HuH-7 (cell line): ENCODE measurements at regions not wholly inside any gene's neighbourhood (a gene's known extent, or its start where the extent isn't known, plus 50 kb on each side); places are given as distances from the start of the nearest gene placed in this dataset.
A peak's percentile ranks its signal among the peaks of the same experiment; 100 is the strongest.

Experiments used
- DNase-seq: peaks from one replicate; pipeline ENCODE4 v3.0.0; 2011; ENCODE audit warnings: low spot score

- DNase-seq, result peak; percentile 20
Measured at GRCh38 chr2:860259-860855, 90.3 kb upstream of the SNTG2 start.

DNA sequence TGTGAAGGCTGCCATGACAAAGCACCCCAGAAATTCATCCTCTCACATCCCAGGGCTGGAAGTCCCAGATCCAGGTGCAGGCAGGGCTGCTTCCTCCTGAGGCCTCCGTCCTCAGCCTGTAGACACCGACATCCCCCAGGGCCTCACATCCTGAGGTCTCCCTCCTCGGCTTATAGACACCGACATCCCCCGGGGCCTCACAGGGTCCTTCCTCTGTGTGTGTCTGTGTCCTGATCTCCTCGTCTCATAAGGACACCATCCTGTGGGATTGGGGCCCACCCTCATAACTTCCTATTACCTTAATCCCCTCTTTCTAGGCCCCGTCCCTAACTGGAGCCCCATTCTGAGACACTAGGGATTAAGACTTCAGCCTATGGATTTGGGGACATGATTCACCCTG is 92.0 kb upstream of the SNTG2 start:
- no peak for DNase-seq

DNA sequence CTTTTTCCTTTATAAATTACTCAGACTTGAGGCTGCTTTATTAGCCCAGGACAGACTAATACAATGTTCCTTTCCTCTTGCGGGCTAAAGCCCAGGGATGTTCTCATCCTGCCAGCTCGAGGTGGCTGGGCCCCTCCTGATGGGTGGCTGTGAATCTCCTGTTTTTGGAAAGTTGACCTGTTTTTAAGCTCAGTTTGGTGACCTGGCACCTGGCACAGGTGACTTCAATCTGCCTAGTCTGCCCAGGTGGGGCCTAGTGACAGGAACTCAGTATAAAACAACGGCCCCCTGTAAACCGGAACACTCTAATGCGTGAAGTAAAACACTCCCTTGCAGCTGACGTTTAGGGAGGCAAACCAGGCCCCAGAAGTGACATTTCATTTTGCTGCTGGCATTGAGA is 92.7 kb upstream of the SNTG2 start:
- DNase-seq, result no peak

- no peak for DNase-seq
Measured at GRCh38 chr2:857081-857480, 93.6 kb upstream of the SNTG2 start.

DNA sequence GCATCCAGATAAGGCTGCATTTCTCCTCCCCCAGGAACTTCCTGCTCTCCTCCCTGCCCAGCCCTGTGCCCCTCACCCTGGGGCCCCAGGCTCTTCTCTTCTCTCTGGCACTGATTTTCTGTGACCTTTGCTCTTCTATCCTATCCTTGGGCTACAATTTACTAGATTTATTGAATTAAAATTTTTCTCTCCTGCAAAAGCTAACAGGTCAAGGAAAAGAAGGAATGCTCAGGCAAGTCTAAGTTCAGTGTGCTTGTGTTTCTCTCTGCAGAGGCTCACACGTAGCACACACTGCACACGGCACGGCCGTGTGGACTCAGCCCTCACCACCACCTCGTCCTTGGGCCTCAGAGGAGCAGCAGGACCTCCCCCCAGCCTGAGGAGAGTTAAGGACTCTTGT is 94.2 kb upstream of the SNTG2 start:
- DNase-seq, result no peak

GRCh38 chr2:856041-856440 is 94.6 kb upstream of the SNTG2 start:
- no peak for DNase-seq

DNA sequence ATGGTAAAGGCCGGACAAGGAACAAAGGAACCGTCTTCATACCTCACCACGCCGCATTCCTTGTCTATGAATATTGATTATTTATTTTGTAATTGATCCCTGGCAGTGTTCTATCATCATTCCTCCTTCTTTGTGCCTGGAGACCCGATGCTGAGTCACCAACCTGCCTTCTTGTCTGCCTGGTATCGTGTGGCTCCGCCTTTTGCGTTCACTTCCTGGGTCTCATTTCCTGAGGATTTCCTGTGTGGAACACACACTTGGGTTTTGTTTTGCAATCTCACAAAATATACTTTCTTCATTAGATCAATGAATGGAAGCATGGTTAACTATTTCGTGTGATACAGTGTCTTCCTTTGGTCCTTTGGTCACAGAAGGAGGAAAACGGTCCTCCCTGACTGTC is 95.5 kb upstream of the SNTG2 start:
- no peak for DNase-seq

GRCh38 chr2:854460-854859 is 96.2 kb upstream of the SNTG2 start:
- DNase-seq, result peak; percentile 39

DNA sequence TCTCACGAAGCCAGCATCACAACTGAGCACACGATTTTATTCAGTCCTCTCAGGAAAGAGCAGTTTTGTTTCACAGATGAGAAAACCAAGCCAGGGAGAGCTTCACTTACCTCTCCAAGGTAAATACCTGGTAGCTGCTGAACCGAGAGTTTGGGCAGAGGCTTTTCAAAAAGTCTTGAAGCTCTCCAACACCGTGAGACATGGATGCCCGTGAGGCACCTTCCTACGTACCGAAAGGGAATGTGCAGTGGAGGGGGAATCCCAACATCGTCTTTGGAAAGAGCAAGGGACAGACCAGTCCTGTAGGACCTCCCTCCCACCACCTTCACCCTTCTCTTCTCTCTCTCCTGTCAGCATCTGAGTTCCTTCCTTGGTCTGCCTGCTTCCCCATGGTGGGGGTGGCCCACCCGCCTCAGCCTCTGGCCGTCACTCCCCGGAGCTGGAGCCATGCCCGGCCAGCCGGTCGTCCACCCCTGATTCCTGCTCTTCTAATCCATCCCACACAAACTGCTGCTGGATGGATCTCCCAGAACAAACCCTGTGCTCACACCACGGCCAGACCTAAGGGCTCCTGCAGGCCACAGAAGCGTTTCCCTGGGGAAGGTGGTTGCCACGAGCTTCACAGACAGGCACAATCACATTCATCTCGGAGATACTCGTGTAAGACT is 97.3 kb upstream of the SNTG2 start:
- no peak for DNase-seq

GRCh38 chr2:852168-852567 is 98.5 kb upstream of the SNTG2 start:
- DNase-seq, result no peak

DNA sequence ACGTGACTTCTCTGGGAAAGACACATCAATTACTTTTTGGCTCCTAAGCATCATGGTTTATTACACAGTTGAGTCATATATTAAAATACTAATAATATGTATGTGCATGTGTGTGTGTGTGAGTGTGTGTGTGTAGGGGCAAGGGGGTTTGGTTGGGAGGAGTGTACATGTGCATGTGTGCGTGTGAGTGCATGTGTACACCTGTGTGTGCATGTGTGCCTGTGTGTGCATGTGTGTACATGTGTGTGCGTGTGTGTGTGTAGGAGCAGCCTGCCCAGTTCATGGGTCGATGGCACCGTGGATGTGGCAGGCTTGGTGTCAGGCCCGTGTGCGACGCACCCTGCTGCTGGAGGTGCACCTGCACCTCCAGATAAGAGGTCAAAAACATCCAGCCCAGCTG is 99.0 kb upstream of the SNTG2 start:
- DNase-seq, result no peak

- DNase-seq, result no peak
Measured at GRCh38 chr2:851078-851477, 99.6 kb upstream of the SNTG2 start.

GRCh38 chr2:850429-850828 is 100.2 kb upstream of the SNTG2 start:
- DNase-seq, result no peak

DNA sequence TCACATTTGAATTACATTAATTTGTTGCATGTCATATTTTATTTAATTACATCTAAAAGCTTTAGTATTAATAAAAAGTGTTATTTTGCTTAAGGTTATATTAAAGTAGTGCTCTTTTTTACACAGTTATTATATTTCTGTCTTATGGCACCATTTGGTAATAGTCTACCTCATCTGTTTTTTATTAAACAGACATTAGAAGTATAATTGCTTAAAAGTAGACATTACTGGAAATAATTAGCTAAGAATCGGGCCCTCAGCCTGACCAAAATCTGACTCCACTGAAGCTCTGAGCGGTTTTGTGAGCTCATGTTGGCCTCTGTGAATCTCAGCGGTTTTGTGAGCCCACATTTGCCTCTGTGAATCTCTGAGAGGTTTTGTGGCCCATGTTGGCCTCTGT is 102.5 kb upstream of the SNTG2 start:
- DNase-seq, result no peak

- no peak for DNase-seq
Measured at GRCh38 chr2:847669-848068, 103.0 kb upstream of the SNTG2 start.

DNA sequence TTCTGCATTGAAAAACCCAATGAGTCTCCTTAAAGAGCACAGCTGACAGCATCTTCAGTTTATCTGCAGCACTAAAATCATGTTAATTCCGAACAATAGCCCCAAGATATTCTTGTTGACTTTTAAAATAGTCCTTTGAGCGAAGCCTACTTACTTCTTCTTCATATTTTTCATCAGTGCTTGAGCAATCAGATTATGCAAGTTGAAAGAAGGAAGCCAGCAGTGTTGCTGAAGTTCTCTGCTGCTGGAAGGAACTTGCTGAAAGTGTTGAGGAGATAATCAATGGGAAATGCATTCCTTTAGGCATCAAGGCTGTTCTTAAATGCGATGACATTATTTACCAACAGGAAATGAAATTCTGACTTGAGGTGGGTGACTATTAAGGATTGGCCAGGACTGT is 105.9 kb upstream of the SNTG2 start:
- DNase-seq, result no peak

GRCh38 chr2:842151-842803 is 108.4 kb upstream of the SNTG2 start:
- DNase-seq, result no peak

GRCh38 chr2:841036-841435 is 109.6 kb upstream of the SNTG2 start:
- DNase-seq, result no peak

GRCh38 chr2:834233-834632 is 116.4 kb upstream of the SNTG2 start:
- no peak for DNase-seq

DNA sequence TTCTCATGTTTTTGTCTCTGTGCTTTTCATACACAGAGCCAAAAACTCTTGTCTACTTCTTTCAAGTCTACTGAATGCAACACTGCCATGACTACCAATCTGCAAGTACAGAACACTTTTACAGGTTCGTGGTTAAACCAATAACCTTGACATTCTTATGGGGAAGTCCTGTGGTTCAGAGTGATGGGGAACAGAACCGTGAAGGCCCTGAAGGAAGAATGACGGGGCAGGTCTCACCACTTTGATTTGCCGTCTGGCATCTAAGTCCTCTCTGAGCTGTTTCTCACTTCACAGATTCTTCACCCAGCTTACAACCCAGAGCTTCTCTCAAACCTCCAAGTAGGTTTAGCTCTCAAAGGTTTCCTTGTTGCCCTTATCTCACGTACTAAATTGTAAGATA is 117.5 kb upstream of the SNTG2 start:
- DNase-seq, result no peak

- no peak for DNase-seq
Measured at GRCh38 chr2:832635-833034, 118.0 kb upstream of the SNTG2 start.

- DNase-seq, result no peak
Measured at GRCh38 chr2:831622-832021, 119.0 kb upstream of the SNTG2 start.

DNA sequence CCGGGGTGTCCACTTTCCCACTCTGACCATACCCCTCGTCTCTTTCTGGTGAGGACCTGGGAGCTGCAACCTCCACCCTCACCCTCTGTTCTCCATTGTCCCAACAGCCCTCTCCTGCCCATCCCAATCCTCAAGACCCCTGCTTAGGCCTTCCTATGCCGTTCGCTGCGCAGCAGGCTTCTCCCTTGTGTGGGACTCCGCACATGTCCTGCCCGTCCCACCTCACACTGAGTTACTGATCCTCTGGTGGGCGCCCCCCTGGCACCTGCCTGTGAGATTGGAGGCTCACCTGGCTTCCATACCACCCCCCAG is 119.5 kb upstream of the SNTG2 start:
- DNase-seq, result no peak
